Omental fat pad (tissue), 3 donors: ENCODE measurements at regions not wholly inside any gene's neighbourhood (a gene's known extent, or its start where the extent isn't known, plus 50 kb on each side); places are given as distances from the start of the nearest gene placed in this dataset.
"Not testable (repeated sequence)": the region's sequence is repeated elsewhere in the genome, so short reads cannot be mapped to it uniquely, and the experiment has no call there.

Experiments
- ATAC-seq: fragments of 150-250 bp; one replicate; pipeline ENCODE4 v1.9.1; 2016; ENCODE audit warnings: mild to moderate bottlenecking, moderate library complexity; ENCODE audit not compliant: low FRiP score
- DNase-seq: peaks from one replicate; pipeline ENCODE4 v3.0.0-alpha.2; 2019; ENCODE audit warnings: low spot score
- CTCF ChIP-seq, 3 donors: fragments of 450-650 bp; IDR thresholded peaks; one replicate each; pipeline ENCODE4 v1.5.1; 2016 to 2017; ENCODE audit warnings: antibody characterized with exemption in 3 of 3, mild to moderate bottlenecking in 3 of 3, moderate library complexity in 2 of 3

- no peak for TF ChIP-seq CTCF (IDR thresholded peaks at IDR 0.05)
Observed at GRCh38 chr2:16091576-16092282, 151.4 kb downstream of the MYCN start.

GRCh38 chr2:16090650-16091575 lies 150.6 kb downstream of the MYCN start:
- no peak for TF ChIP-seq CTCF (IDR thresholded peaks at IDR 0.05)
- DNase-seq: no peak
- no peak for ATAC-seq

More at GRCh38 chr2:16091576-16092282, 151.4 kb downstream of the MYCN start:
- no peak for ATAC-seq
- no peak for DNase-seq

- DNase-seq, ATAC-seq: not testable (repeated sequence)
Observed at GRCh38 chr2:16089491-16089890, 149.1 kb downstream of the MYCN start.

GRCh38 chr2:16088802-16089112 lies 148.4 kb downstream of the MYCN start:
- ATAC-seq: no peak
- no peak for TF ChIP-seq CTCF (IDR thresholded peaks at IDR 0.05)
- DNase-seq: no peak

GRCh38 chr2:16088035-16088801 lies 147.9 kb downstream of the MYCN start:
- DNase-seq (no peak), ATAC-seq (no peak)
- TF ChIP-seq CTCF (IDR thresholded peaks at IDR 0.05): no peak

GRCh38 chr2:16086136-16086535 lies 145.8 kb downstream of the MYCN start:
- DNase-seq, ATAC-seq: not testable (repeated sequence)

GRCh38 chr2:16085073-16085472 lies 144.7 kb downstream of the MYCN start:
- ATAC-seq: no peak
- TF ChIP-seq CTCF (IDR thresholded peaks at IDR 0.05): no peak
- DNase-seq: no peak
